NCI-H524 (cell line): ENCODE measurements at regions not wholly inside any gene's neighbourhood (a gene's known extent, or its start where the extent isn't known, plus 50 kb on each side); places are given as distances from the start of the nearest gene placed in this dataset.
"Not testable (repeated sequence)": the region's sequence is repeated elsewhere in the genome, so short reads cannot be mapped to it uniquely, and the experiment has no call there.

ENCODE experiments used
- DNase-seq, 2 experiments: peaks; one replicate each; lab custom pipeline; 2025; lab: John Stamatoyannopoulos, UW

- not testable (repeated sequence) for DNase-seq
These were observed 913.4 kb upstream of the DIAPH2 start for GRCh38 chrX:95771198-95771597.

- DNase-seq = no peak
These were observed 892.8 kb upstream of the DIAPH2 start for GRCh38 chrX:95791876-95792275.

DNA sequence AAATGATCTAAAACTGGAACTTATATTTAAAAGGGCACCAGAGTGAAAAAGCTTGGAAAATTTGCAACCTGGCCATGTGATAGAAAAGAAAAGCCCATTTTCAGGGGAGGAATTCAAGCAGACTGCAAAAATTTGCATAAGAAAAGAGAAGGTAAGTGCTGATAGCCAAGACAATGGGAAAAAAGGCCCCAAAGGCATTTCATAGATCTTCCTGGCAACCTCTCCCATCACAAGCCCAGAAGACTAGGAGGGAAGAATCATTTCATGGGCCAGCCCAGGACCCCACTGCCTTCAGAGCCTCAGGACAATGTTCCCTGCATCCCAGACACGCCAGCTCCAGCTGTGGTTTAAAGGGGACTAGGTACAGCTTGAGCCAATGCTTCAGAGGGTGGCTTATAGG is 887.3 kb upstream of the DIAPH2 start:
- no peak for DNase-seq

GRCh38 chrX:95823796-95824195 is 860.8 kb upstream of the DIAPH2 start:
- no peak for DNase-seq

GRCh38 chrX:95835223-95835622 is 849.4 kb upstream of the DIAPH2 start:
- DNase-seq = no peak

DNA sequence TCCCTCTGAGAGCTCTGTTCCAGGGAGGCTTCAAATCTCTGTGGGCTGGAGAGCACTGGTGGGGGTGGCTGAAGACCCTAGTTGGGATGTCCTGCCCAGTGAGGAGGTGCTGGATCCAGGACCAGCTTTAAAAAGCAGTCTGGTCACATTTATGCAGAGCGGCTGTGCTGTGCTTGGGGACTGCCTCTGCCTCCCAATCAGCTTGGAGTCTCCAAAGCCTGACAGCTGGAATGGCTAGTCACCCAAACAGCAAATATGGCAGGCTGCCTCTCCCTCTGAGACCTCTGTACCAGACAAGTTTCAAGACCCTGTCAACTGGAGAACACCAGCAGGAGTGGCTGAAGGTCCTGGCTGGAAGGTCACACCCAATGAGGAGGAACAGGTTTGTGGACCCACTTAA is 848.1 kb upstream of the DIAPH2 start:
- DNase-seq = no peak

DNA sequence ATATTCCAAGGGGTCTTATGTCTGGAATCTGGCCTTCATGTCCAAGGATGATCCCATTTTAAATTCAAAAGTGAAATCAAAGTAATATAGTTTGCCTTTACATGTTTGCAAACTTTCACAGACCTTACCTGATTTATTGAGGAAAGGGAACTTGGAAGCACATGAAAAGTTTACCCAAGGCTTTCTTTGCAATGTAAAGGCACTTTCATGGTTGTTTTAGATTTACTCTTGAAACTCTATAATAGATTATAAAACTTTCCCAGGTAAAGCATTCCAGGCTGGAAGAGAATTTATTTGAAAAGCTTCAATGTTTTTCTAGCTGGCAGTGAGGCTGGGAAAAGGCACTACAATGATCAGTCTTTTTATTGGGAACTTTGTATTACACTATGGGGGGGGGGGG is 842.8 kb upstream of the DIAPH2 start:
- DNase-seq = no peak

- DNase-seq = no peak
These were observed 824.5 kb upstream of the DIAPH2 start for GRCh38 chrX:95860127-95860526.

GRCh38 chrX:95875661-95876060 is 809.0 kb upstream of the DIAPH2 start:
- DNase-seq = no peak

GRCh38 chrX:95878874-95879273 is 805.8 kb upstream of the DIAPH2 start:
- no peak for DNase-seq

- no peak for DNase-seq
These were observed 800.5 kb upstream of the DIAPH2 start for GRCh38 chrX:95884186-95884585.

DNA sequence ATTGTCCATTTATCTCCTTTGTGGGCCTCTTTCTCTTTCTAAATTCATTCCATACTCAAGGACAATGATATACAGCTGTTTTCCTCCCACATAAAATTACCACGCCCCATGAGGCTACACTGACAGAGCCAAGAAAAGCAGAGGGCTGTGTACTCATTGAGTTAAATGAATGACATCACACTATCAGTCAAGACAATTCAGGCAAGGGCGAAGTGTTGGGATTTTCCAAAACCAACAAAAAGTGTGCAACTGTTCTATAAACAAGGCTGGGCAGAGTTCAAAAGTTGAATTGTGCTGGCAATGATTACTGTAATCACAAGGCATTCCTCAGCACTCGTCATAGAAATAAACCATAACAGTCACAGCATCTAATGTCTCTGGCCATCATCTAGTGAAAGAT is 799.6 kb upstream of the DIAPH2 start:
- no peak for DNase-seq

GRCh38 chrX:95889279-95889678 is 795.4 kb upstream of the DIAPH2 start:
- DNase-seq = no peak

GRCh38 chrX:95893636-95894035 is 791.0 kb upstream of the DIAPH2 start:
- DNase-seq = peak in 1 of 2 experiments; percentile 19

DNA sequence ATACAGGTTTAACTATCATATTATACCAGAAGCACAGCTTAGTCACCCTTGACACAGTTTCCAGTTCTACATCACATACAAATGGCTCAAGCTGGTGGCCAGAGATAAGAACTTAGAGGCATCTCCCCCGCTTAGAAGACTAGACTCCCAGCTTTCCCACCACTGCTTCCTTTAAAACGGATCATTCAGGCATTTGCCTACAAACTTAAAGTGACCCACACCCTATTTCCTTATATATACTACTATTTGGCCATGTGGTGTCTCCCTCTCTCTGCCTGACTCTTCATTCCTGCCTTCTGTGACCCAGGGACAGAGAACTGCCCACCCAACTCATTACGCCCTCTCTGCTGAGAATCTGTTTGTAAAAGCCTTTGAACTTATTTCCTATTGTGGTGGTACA is 781.2 kb upstream of the DIAPH2 start:
- peak in 1 of 2 experiments; percentile 6 for DNase-seq

GRCh38 chrX:95903975-95904374 is 780.7 kb upstream of the DIAPH2 start:
- no peak for DNase-seq

GRCh38 chrX:95907081-95907480 is 777.6 kb upstream of the DIAPH2 start:
- no peak for DNase-seq

- no peak for DNase-seq
These were observed 773.6 kb upstream of the DIAPH2 start for GRCh38 chrX:95911062-95911461.

GRCh38 chrX:95919605-95920004 is 765.0 kb upstream of the DIAPH2 start:
- peak; percentile 8 to 54 for DNase-seq

DNA sequence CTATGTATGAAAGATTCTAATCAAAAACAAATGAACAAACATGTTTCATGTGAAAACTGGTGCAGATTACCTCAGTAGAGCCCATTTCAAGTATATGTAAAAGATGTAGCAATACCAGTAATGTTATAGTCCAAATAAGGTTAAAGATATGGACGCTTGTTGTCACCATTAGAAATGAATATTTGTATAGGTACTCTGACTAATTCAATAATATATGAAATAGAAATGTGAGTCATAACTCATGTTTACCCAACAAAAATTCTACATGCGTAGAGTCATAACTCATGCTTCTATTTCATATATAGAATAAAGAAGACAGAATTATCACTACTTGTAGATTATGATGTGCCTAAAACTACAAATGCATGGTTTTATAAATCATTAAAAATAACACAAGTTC is 739.1 kb upstream of the DIAPH2 start:
- no peak for DNase-seq

GRCh38 chrX:95949588-95949987 is 735.1 kb upstream of the DIAPH2 start:
- DNase-seq = no peak

DNA sequence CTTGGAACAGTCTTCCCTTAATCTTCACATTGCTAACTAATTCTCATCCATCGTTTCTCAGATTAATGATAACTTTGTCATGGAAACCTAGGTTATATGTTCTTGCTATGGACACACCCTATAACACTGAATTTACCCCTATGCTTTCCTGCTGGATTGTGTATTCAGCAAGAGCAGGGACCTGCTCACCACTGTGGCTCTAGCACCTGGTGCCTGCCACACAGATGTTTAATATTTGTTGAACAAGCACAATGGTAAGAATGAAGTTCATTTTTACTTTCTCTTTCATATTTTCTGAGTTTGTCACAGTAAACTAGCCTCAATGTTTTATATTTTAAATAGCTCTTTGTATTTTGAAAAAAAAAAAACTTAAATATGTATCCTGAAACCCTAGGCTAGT is 734.0 kb upstream of the DIAPH2 start:
- no peak for DNase-seq

GRCh38 chrX:95953564-95953963 is 731.1 kb upstream of the DIAPH2 start:
- DNase-seq = no peak

DNA sequence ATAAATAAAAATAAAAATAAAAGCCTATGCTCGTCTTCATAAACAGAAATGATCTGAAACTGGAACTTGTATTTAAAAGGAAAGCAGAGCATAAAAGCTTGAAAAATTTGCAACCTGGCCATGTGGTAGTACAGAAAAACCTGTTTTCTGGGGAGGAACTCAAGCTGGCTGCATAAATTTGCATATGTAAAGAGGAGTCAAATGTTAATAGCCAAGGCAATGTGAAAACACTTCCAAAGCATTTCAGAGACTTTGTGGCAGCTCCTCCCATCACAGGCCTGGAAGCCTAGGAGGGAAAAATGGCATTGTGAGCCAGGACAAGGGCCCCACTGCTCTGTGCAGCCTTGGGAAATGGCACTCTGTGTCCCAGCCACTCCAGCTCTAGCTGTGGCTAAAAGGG is 727.9 kb upstream of the DIAPH2 start:
- DNase-seq = no peak

DNA sequence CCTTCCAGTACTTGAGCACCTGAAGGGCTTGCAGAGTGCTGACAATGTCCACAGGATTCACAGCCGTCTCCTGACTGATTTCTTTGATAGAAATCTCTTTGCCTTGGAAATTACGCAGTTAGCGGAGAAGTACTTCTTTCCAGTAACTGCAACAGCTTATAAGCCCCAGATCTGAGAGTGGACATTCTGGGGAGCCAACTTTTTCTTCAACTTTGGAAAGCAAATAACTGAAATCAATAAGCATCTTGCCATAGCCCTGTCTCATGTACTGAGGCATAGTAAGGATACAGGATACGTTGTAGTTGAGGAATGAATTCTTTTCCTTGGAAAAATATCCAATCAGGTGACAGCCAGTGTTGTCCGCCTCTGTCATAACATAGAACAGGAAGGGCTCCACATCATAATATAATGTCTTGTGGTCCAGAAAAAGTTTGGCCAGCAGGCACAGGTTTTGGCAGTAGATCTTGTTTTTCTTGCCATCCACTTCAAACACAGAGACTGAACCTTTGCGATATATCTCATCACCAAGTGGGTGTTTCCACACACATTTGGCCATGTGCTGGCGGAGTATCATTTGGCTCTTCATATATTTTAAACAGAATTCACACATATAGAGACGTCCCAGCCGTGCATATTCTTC is 711.1 kb upstream of the DIAPH2 start:
- not testable (repeated sequence) for DNase-seq
